HL-60 (cell line): ENCODE measurements at regions not wholly inside any gene's neighbourhood (a gene's known extent, or its start where the extent isn't known, plus 50 kb on each side); places are given as distances from the start of the nearest gene placed in this dataset.

Experiments used
- CTCF ChIP-seq: IDR thresholded peaks from one replicate; pipeline ENCODE4 v1.5.1; 2011; ENCODE audit warnings: low read length, control low read depth, inconsistent platforms; ENCODE audit not compliant: insufficient read depth
- POLR2AphosphoS5 ChIP-seq: IDR thresholded peaks from 2 replicates; pipeline ENCODE4 v1.6.1; 2012; ENCODE audit warnings: low read depth
- REST ChIP-seq: IDR thresholded peaks from 2 replicates; pipeline ENCODE4 v1.6.1; 2012; ENCODE audit warnings: low read depth; ENCODE audit not compliant: insufficient replicate concordance

- no peak for TF ChIP-seq CTCF
- TF ChIP-seq POLR2AphosphoS5, result no peak
- TF ChIP-seq REST, result no peak
These were observed 197.8 kb upstream of the MTNR1B start for GRCh38 chr11:92771701-92772100.
